Breast epithelium (tissue), 3 donors: ENCODE measurements at regions not wholly inside any gene's neighbourhood (a gene's known extent, or its start where the extent isn't known, plus 50 kb on each side); places are given as distances from the start of the nearest gene placed in this dataset.
"Not testable (repeated sequence)": the region's sequence is repeated elsewhere in the genome, so short reads cannot be mapped to it uniquely, and the experiment has no call there.

ENCODE experiments used
- CTCF ChIP-seq, 3 donors: fragments of 450-650 bp; IDR thresholded peaks; one replicate each; pipeline ENCODE4 v1.5.1; 2016 to 2017; ENCODE audit warnings: antibody characterized with exemption in 3 of 3, mild to moderate bottlenecking in 3 of 3, moderate library complexity in 3 of 3
- POLR2A ChIP-seq: fragments of 450-650 bp; IDR thresholded peaks from one replicate; pipeline ENCODE4 v1.6.1; 2016; ENCODE audit warnings: antibody characterized with exemption, mild to moderate bottlenecking, moderate library complexity

GRCh38 chr15:84384421-84384820, 148.8 kb downstream of the GOLGA6L4 start:
- TF ChIP-seq POLR2A; CTCF (IDR thresholded peaks at IDR 0.05): not testable (repeated sequence)
